ENCODE measurements at regions not wholly inside any gene's neighbourhood (a gene's known extent, or its start where the extent isn't known, plus 50 kb on each side); places are given as distances from the start of the nearest gene placed in this dataset.

DNA sequence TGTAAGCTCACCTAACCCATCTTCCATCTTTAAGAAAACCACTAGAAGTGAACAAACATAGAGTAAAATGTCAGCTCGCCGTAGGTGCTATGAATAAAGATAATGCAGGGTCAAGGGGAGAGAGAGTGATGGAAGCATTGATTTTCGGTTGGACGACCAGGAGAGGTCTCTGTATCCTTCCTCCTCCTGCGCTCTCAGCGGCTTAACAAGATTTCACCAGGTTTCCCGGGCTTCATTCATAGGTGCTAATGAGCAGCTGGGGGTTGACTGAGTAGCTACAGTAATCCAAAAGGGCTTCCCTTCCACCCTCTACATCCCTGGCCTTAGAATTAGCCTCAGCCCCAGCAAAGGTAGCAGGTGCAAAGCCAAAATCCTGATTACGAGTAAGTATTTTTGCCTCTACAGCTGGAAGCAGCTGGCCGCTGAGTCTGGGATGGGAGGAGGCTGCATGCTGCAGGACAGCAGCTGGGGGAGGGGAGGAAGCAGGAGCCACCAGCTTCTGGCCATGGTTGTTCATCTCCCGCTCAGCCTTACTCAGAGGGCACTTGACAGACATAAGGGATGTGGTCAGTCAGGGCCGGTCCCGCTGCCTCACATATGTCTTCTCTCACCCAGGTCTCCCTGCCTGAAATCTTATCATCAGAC lies 112.0 kb upstream of the IL12B start:
- peaks cover 3% of the 10 kb centered on the region for H3K27me3 ChIP-seq
- no peaks in the 10 kb centered on the region for H3K9me3 ChIP-seq (ENCODE audit: low read depth)
- H4K20me1 ChIP-seq (ENCODE audit: insufficient read depth, poor library complexity, severe bottlenecking) = no peaks in the 10 kb centered on the region
- H3K4me3 ChIP-seq = no peak overlapping the region
- H3K4me1 ChIP-seq (ENCODE audit: insufficient read depth) = no peaks in the 10 kb centered on the region
- H3K9me2 ChIP-seq (replicated peaks; ENCODE audit: insufficient read depth) = no peaks in the 10 kb centered on the region
- no peak overlapping the region for H2AFZ ChIP-seq
- 38% methylated on average over 12 of the region's 12 CpGs for WGBS (ENCODE audit: low lambda C conversion rate, missing lambda C conversion rate)
- H3K27ac ChIP-seq = no peak overlapping the region
- H3K4me2 ChIP-seq = no peak overlapping the region
- peak; percentile 12 for DNase-seq (ENCODE audit: low spot score)
- H3K79me2 ChIP-seq = no peaks in the 10 kb centered on the region
- no peaks in the 10 kb centered on the region for H3K36me3 ChIP-seq (replicated peaks; ENCODE audit: insufficient read depth, low read depth)
- TF ChIP-seq EZH2phosphoT487 (IDR thresholded peaks at IDR 0.05; ENCODE audit: low read depth, severe bottlenecking, unreplicated experiment) (no peak), EZH2 (IDR thresholded peaks at IDR 0.05; ENCODE audit: borderline replicate concordance) (no peak)
- TF ChIP-seq, protein P1, sequence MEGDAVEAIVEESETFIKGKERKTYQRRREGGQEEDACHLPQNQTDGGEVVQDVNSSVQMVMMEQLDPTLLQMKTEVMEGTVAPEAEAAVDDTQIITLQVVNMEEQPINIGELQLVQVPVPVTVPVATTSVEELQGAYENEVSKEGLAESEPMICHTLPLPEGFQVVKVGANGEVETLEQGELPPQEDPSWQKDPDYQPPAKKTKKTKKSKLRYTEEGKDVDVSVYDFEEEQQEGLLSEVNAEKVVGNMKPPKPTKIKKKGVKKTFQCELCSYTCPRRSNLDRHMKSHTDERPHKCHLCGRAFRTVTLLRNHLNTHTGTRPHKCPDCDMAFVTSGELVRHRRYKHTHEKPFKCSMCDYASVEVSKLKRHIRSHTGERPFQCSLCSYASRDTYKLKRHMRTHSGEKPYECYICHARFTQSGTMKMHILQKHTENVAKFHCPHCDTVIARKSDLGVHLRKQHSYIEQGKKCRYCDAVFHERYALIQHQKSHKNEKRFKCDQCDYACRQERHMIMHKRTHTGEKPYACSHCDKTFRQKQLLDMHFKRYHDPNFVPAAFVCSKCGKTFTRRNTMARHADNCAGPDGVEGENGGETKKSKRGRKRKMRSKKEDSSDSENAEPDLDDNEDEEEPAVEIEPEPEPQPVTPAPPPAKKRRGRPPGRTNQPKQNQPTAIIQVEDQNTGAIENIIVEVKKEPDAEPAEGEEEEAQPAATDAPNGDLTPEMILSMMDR (IDR thresholded peaks at IDR 0.05; ENCODE audit: poor library complexity) = peak; percentile 10

DNA sequence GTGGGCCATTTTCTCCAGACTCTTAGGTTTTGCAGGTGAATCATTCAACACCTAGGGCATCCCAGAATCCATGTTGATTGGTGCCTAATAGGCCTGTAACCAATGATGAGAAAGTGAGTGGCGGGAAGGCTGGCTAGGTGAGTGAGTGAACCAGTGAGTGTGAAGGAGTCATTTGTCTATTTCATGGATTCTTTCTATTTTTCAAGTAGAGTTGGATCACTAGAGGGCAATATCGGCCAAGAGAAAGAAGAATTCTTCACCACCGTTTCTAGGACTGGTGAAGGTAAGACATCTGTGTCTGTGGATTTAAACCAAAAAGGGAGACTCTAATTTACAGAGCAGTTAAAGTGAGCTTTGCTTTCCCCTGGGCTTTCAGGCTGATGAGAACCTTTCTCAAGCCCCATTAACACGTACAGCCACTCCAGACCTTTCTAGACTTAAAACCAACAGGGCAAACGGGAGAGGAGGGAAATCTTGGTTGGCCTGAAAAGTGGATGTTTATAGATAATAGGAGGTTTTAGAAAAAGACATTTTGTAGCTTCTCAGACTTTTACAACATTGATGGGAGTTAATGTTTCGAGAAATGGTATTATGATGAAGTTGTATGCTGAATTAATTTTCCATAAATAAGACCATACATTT lies 114.3 kb upstream of the IL12B start:
- peak; percentile 70 for DNase-seq (ENCODE audit: low spot score)
- TF ChIP-seq EZH2phosphoT487 (IDR thresholded peaks at IDR 0.05; ENCODE audit: low read depth, severe bottlenecking, unreplicated experiment) (no peak), EZH2 (IDR thresholded peaks at IDR 0.05; ENCODE audit: borderline replicate concordance) (no peak)
- TF ChIP-seq, protein P1 (IDR thresholded peaks at IDR 0.05; ENCODE audit: poor library complexity) = peak; percentile 74
- H3K4me2 ChIP-seq = no peak overlapping the region

DNA sequence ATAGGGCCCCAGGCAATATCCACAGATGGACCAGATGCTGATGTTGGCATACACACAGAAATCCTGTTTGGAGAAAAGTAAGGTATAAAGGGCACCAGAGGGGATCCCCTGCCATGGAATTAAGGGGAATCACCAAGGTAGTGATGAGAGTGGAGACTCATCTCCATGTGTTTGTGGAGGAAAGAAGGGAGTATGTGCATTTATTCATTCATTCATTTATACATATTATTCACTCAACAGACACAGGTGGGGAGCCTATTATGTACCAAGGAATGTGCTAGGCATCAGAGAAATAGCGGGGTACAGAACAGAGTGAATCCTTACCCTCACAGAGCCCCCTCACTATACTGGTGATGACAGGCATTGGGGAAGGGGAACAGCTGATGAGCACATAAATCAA lies 116.8 kb upstream of the IL12B start:
- H3K4me1 ChIP-seq (ENCODE audit: insufficient read depth) = peaks cover 4% of the 10 kb centered on the region
- WGBS (ENCODE audit: low lambda C conversion rate, missing lambda C conversion rate) = 88% methylated on average over 1 of the region's 1 CpG
- TF ChIP-seq EZH2phosphoT487 (IDR thresholded peaks at IDR 0.05; ENCODE audit: low read depth, severe bottlenecking, unreplicated experiment) (no peak), EZH2 (IDR thresholded peaks at IDR 0.05; ENCODE audit: borderline replicate concordance) (no peak)
- TF ChIP-seq, protein P1 (IDR thresholded peaks at IDR 0.05; ENCODE audit: poor library complexity) = no peak
- no peaks in the 10 kb centered on the region for H3K27me3 ChIP-seq
- no peak overlapping the region for H3K27ac ChIP-seq
- no peak overlapping the region for H3K4me2 ChIP-seq
- no peaks in the 10 kb centered on the region for H3K36me3 ChIP-seq (replicated peaks; ENCODE audit: insufficient read depth, low read depth)
- H3K9me2 ChIP-seq (replicated peaks; ENCODE audit: insufficient read depth) = no peaks in the 10 kb centered on the region
- no peak for DNase-seq (ENCODE audit: low spot score)
- H2AFZ ChIP-seq = no peak overlapping the region
- H3K79me2 ChIP-seq = no peaks in the 10 kb centered on the region
- no peak overlapping the region for H3K4me3 ChIP-seq
- H3K9me3 ChIP-seq (ENCODE audit: low read depth) = no peaks in the 10 kb centered on the region
- no peaks in the 10 kb centered on the region for H4K20me1 ChIP-seq (ENCODE audit: insufficient read depth, poor library complexity, severe bottlenecking)

More for the DNA sequence above, 114.3 kb upstream of the IL12B start:
- H3K27ac ChIP-seq = no peak overlapping the region
- H3K27me3 ChIP-seq = no peaks in the 10 kb centered on the region
- H3K36me3 ChIP-seq (replicated peaks; ENCODE audit: insufficient read depth, low read depth) = no peaks in the 10 kb centered on the region
- H4K20me1 ChIP-seq (ENCODE audit: insufficient read depth, poor library complexity, severe bottlenecking) = no peaks in the 10 kb centered on the region
- no peaks in the 10 kb centered on the region for H3K9me3 ChIP-seq (ENCODE audit: low read depth)
- H2AFZ ChIP-seq = no peak overlapping the region
- no peaks in the 10 kb centered on the region for H3K9me2 ChIP-seq (replicated peaks; ENCODE audit: insufficient read depth)
- H3K79me2 ChIP-seq = no peaks in the 10 kb centered on the region
- no peak overlapping the region for H3K4me3 ChIP-seq
- no peaks in the 10 kb centered on the region for H3K4me1 ChIP-seq (ENCODE audit: insufficient read depth)
- WGBS (ENCODE audit: low lambda C conversion rate, missing lambda C conversion rate) = 35% methylated on average over 6 of the region's 6 CpGs

Data from hepatocyte (in vitro differentiated cells).